BLaER1 (cell line): ENCODE measurements at regions not wholly inside any gene's neighbourhood (a gene's known extent, or its start where the extent isn't known, plus 50 kb on each side); places are given as distances from the start of the nearest gene placed in this dataset.
"Not testable (repeated sequence)": the region's sequence is repeated elsewhere in the genome, so short reads cannot be mapped to it uniquely, and the experiment has no call there.

Experiments used
- H3K27ac ChIP-seq: shearing (Covaris generic); formaldehyde crosslinking; 2 replicates; pipeline ENCODE4 v1.8.1; 2022
- H3K27me3 ChIP-seq: shearing (Covaris generic); formaldehyde crosslinking; 2 replicates; pipeline ENCODE4 v1.8.1; 2022
- H3K36me3 ChIP-seq: shearing (Covaris generic); formaldehyde crosslinking; 2 replicates; pipeline ENCODE4 v1.8.1; 2022
- H3K4me1 ChIP-seq: shearing (Covaris generic); formaldehyde crosslinking; 2 replicates; pipeline ENCODE4 v1.8.1; 2022
- H3K4me2 ChIP-seq: shearing (Covaris generic); formaldehyde crosslinking; 2 replicates; pipeline ENCODE4 v1.8.1; 2022
- H3K4me3 ChIP-seq: shearing (Covaris generic); formaldehyde crosslinking; 2 replicates; pipeline ENCODE4 v1.8.1; 2022
- H3K9ac ChIP-seq: shearing (Covaris generic); formaldehyde crosslinking; 2 replicates; pipeline ENCODE4 v1.8.1; 2022
- H3K9me3 ChIP-seq: shearing (Covaris generic); formaldehyde crosslinking; 2 replicates; pipeline ENCODE4 v1.8.1; 2022
- H4K20me1 ChIP-seq: shearing (Covaris generic); formaldehyde crosslinking; 2 replicates; pipeline ENCODE4 v1.8.1; 2022
- Cebpa-rat ChIP-seq: shearing (Covaris generic); IDR thresholded peaks from 2 replicates; pipeline ENCODE4 v1.8.1; 2022

DNA sequence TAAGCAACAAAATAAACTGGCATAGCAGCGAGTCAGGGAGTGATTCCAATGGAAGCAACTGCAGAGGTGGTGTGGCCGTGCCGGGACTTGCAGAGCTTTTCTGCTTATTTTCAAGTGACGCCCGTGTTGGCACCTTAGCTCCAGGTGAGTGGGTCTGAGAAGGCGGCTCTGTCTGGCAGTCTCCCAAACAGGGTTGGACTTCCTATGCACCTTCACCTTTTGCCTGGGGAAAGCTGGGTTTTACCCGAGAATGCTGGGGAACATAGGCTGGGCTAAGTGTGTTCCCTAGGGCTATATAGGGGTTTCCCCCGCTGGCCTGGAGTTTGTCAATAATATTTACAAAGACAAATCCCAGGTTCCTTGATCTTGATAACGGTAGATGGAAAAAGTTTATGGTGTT, 179.9 kb upstream of the TBL1XR1 start:
- no peaks in the 10 kb centered on the region for H4K20me1 ChIP-seq
- H3K36me3 ChIP-seq: no peaks in the 10 kb centered on the region
- no peak overlapping the region for H3K4me3 ChIP-seq
- no peak overlapping the region for H3K9ac ChIP-seq
- H3K4me2 ChIP-seq: no peak overlapping the region
- no peaks in the 10 kb centered on the region for H3K27me3 ChIP-seq
- no peak overlapping the region for H3K27ac ChIP-seq
- peaks cover 50% of the 10 kb centered on the region for H3K9me3 ChIP-seq
- peaks cover 23% of the 10 kb centered on the region for H3K4me1 ChIP-seq
- TF ChIP-seq Cebpa-rat: no peak

DNA sequence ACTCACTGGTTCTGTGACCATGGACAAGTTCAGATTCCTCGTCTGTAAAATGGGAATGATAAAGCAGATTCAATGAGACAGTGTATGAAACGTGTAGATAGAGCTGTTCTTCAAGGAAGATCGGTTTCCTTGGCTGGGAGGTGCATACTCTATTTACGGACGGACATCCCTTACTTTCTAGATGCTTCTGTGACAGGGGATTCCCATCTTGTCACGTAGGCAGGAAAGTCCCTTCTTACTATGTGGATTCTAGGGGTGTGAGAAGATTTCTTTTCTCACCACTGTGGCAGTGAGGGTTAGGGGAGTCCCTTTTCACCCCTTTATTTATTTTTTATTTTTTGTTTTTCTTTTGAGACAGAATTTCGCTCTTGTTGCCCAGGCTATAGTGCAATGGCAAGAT, 180.9 kb upstream of the TBL1XR1 start:
- Histone ChIP-seq H4K20me1 (no peaks in the 10 kb centered on the region), H3K27ac (no peak overlapping the region), H3K36me3 (no peaks in the 10 kb centered on the region), H3K4me1 (peaks cover 23% of the 10 kb centered on the region), H3K27me3 (no peaks in the 10 kb centered on the region), H3K9ac (no peak overlapping the region), H3K4me2 (no peak overlapping the region), H3K9me3 (peaks cover 55% of the 10 kb centered on the region), H3K4me3 (no peak overlapping the region)
- no peak for TF ChIP-seq Cebpa-rat

DNA sequence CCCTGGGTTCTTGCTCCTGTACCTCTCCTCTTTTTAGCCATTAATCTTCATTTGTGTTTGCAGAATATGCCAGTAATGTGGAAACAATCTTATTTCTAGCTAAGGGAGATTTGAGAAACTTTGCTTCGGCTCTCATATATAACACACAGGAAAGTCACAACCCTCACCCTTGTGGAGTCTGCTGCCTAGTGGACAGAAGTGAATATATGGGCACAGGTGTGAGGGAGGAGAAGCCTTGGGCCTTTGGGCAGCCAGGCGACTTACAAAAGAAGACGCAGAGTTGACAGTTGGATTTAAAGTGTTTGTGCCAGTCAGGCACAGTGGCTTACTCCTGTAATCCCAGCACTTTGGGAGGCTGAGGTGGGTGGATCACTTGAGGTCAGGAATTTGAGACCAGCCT, 181.8 kb upstream of the TBL1XR1 start:
- TF ChIP-seq Cebpa-rat: no peak
- no peak overlapping the region for H3K4me2 ChIP-seq
- no peaks in the 10 kb centered on the region for H3K36me3 ChIP-seq
- no peak overlapping the region for H3K4me3 ChIP-seq
- H3K4me1 ChIP-seq: peaks cover 16% of the 10 kb centered on the region
- H3K9ac ChIP-seq: no peak overlapping the region
- H3K27me3 ChIP-seq: no peaks in the 10 kb centered on the region
- H4K20me1 ChIP-seq: no peaks in the 10 kb centered on the region
- peaks cover 55% of the 10 kb centered on the region for H3K9me3 ChIP-seq
- H3K27ac ChIP-seq: no peak overlapping the region

DNA sequence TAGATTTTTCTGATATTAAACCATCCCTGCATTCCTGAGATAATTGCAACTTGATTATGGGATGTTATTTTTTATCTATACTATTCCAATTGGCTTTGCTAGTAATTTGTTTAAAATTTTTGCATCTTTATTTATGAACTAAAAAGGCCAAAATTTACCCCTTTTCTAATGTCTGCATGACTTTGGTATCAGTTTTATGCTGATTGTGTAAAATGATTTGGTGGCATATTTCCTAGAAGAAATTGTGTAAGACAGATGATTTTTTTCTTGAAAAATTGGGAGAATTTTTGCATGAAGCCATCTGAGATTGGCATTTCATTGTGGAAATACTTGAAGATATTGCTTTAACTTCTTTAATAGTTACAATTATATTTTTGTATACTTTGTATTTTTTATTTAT, 183.8 kb upstream of the TBL1XR1 start:
- TF ChIP-seq Cebpa-rat: no peak
- H3K9ac ChIP-seq: no peak overlapping the region
- H3K4me1 ChIP-seq: no peaks in the 10 kb centered on the region
- H3K36me3 ChIP-seq: no peaks in the 10 kb centered on the region
- peaks cover 53% of the 10 kb centered on the region for H3K9me3 ChIP-seq
- H3K27me3 ChIP-seq: no peaks in the 10 kb centered on the region
- H3K4me2 ChIP-seq: no peak overlapping the region
- no peaks in the 10 kb centered on the region for H4K20me1 ChIP-seq
- no peak overlapping the region for H3K4me3 ChIP-seq
- H3K27ac ChIP-seq: no peak overlapping the region

DNA sequence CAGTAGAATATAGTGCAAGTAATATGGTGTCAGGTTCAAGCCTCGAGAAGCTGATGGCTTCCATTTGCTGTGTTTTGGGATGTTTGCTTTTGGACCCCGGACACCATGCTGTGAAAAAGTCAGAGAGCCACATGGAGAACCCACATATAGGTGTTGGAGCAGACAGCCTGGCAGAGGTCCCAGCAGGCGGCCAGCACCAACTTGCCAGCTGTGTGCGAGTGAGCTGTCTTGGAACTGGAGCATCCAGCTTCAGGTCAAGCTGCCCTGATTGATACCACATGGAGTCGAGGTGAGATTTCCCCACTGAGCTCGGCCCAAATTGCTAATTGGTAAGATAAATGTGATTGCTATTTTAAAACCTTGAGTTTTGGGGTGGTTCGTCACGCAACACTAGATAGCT, 185.7 kb upstream of the TBL1XR1 start:
- Histone ChIP-seq H3K4me1 (no peaks in the 10 kb centered on the region), H3K4me3 (no peak overlapping the region), H3K27ac (no peak overlapping the region), H4K20me1 (no peaks in the 10 kb centered on the region), H3K27me3 (no peaks in the 10 kb centered on the region), H3K9ac (no peak overlapping the region), H3K36me3 (no peaks in the 10 kb centered on the region), H3K9me3 (peaks cover 45% of the 10 kb centered on the region), H3K4me2 (no peak overlapping the region)
- no peak for TF ChIP-seq Cebpa-rat

DNA sequence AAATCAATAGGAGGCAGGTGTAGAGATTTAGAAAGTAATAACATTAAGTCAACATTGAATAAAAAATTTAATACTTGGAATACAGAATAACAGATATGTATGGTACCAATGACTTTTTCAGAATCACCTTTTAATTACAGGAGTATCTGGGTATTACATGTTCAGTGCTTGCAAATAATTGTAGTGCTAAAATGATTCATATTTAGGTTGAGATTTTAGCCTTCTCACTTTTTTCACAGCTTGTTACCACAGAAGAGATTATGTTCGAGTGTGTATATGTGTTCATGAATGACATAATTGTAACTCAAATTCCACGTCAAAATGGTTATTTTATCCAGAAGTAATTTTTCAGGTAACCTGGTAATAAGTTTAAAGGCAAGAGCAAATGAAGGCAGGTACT, 187.9 kb upstream of the TBL1XR1 start:
- Histone ChIP-seq H3K36me3 (no peaks in the 10 kb centered on the region), H4K20me1 (no peaks in the 10 kb centered on the region), H3K27ac (no peak overlapping the region), H3K4me1 (no peaks in the 10 kb centered on the region), H3K4me3 (no peak overlapping the region), H3K4me2 (no peak overlapping the region), H3K9ac (no peak overlapping the region), H3K9me3 (peaks cover 25% of the 10 kb centered on the region), H3K27me3 (no peaks in the 10 kb centered on the region)
- no peak for TF ChIP-seq Cebpa-rat

DNA sequence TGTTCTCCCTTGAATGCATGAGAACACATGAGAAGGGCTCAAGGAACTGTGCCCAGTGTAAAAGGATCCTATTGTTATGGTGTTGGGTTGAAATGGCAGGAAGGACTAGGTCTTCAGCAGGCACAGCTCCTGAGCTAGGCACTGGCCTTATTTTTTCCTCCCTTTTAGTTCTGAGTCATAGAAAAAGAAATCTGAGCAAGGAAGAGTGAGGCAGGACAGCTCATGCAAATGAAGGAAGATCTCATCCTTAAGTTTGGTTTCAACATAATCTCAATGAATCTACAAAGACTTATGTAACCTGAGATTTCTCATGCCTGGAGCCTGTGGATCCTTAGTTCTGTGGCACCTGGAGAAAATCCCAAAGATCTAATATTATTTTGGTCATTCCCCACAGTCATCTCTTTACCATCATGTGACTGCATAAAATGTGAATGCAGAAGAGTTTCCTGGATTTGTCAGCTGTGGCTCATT, 188.6 kb upstream of the TBL1XR1 start:
- Histone ChIP-seq H3K27me3 (no peaks in the 10 kb centered on the region), H3K4me3 (no peak overlapping the region)

DNA sequence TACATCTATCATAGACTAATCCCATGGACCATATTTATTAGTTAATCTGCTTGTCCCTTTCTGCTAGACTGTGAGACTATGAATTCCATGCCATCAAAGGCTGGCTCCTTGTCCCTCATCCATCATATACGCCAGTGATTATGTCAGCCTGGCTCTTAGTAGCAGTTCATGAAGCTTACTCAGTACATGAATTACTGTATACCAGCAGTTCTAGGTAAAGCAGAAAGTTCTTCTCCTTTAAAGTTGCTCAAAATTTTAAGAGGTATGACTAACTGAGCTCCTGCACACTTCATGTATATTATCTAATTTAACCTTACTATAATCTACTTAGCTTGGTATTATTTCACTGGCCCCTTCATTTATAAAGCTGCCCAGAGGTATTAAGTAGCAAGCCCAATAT, 190.9 kb upstream of the TBL1XR1 start:
- Histone ChIP-seq H3K4me3 (no peak overlapping the region), H3K27me3 (no peaks in the 10 kb centered on the region), H3K9ac (no peak overlapping the region), H3K36me3 (no peaks in the 10 kb centered on the region), H4K20me1 (no peaks in the 10 kb centered on the region), H3K4me1 (no peaks in the 10 kb centered on the region), H3K9me3 (peaks cover 11% of the 10 kb centered on the region), H3K27ac (no peak overlapping the region), H3K4me2 (no peak overlapping the region)
- no peak for TF ChIP-seq Cebpa-rat

More for the DNA sequence above, 188.6 kb upstream of the TBL1XR1 start:
- H4K20me1 ChIP-seq: no peaks in the 10 kb centered on the region
- no peak overlapping the region for H3K9ac ChIP-seq
- H3K4me2 ChIP-seq: no peak overlapping the region
- no peak overlapping the region for H3K27ac ChIP-seq
- no peaks in the 10 kb centered on the region for H3K4me1 ChIP-seq
- no peak for TF ChIP-seq Cebpa-rat
- no peaks in the 10 kb centered on the region for H3K36me3 ChIP-seq
- peaks cover 18% of the 10 kb centered on the region for H3K9me3 ChIP-seq

DNA sequence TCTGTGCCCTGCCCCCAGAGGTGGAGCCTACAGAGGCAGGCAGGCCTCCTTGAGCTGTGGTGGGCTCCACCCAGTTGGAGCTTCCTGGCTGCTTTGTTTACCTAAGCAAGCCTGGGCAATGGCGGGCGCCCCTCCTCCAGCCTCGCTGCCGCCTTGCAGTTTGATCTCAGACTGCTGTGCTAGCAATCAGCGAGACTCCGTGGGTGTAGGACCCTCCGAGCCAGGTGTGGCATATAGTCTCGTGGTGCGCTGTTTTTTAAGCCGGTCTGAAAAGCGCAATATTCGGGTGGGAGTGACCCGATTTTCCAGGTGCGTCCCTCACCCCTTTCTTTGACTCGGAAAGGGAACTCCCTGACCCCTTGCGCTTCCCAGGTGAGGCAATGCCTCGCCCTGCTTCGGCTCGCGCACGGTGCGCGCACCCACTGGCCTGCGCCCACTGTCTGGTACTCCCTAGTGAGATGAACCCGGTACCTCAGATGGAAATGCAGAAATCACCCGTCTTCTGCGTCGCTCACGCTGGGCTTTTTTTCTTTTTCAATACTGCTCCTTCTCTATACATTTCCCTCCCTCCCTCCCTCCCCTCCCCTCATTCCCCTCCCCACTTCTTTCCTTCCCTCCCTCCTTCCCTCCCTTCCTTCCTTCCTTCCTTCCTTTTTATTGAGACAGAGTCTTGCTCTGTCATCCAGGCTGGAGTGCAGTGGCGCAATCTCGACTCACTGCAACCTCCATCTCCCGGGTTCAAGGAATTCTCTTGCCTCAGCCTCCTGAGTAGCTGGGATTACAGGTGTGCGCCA, 197.1 kb upstream of the TBL1XR1 start:
- not testable (repeated sequence) for H3K4me2 ChIP-seq, H3K9ac ChIP-seq, H3K27me3 ChIP-seq, H3K9me3 ChIP-seq, H3K36me3 ChIP-seq, H4K20me1 ChIP-seq, H3K4me1 ChIP-seq, H3K27ac ChIP-seq, H3K4me3 ChIP-seq

DNA sequence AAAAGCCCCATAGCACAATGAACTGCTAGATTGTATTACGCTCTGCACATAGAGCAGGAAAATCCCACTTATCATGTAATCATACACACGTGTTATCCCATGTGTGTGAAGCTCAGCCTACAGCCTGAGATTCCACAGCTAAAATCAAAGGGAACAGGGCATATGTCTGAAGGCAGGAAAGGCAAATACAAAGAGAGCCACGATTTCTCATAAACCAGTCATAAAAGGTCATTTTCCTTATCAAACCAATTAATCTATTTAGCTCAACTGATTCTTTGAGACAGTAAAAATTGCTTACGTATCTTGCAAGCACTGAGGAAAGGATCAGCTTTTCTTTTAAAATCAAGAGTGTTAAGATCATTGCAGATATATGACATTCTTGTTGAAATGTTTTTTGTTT, 199.5 kb upstream of the TBL1XR1 start:
- H3K27me3 ChIP-seq: no peaks in the 10 kb centered on the region
- peaks cover 12% of the 10 kb centered on the region; the same call in 1 of the 2 replicates for H3K9me3 ChIP-seq
- H3K4me3 ChIP-seq: no peak overlapping the region
- no peak overlapping the region for H3K4me2 ChIP-seq
- no peaks in the 10 kb centered on the region for H3K4me1 ChIP-seq
- H3K9ac ChIP-seq: no peak overlapping the region
- no peak for TF ChIP-seq Cebpa-rat
- no peaks in the 10 kb centered on the region for H4K20me1 ChIP-seq
- no peaks in the 10 kb centered on the region for H3K36me3 ChIP-seq
- H3K27ac ChIP-seq: no peak overlapping the region

DNA sequence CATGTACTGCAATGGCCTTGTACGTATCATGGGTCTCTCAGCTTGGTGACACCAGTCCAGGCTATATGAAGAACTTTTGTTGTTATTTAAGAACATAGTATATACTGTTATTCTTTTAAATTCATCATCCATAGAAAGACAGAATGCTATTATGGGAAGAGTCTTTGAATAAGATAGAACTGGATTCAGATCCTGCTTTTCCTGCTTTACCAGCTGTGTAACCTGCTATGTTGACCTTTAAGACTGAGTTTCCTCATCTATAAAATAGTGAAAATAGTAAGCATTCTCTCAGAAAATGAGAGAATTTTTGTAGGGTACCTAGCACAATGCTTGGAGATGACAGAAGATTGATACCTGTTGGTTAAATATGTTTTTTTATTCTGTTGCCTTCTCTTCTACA, 204.1 kb upstream of the TBL1XR1 start:
- Histone ChIP-seq H3K4me1 (no peaks in the 10 kb centered on the region), H3K4me3 (no peak overlapping the region), H4K20me1 (no peaks in the 10 kb centered on the region), H3K36me3 (no peaks in the 10 kb centered on the region), H3K27me3 (no peaks in the 10 kb centered on the region), H3K27ac (no peak overlapping the region), H3K9ac (no peak overlapping the region), H3K9me3 (peaks cover 9% of the 10 kb centered on the region; the same call in 1 of the 2 replicates), H3K4me2 (no peak overlapping the region)
- TF ChIP-seq Cebpa-rat: no peak
